GM23248 (cell line): ENCODE measurements at regions not wholly inside any gene's neighbourhood (a gene's known extent, or its start where the extent isn't known, plus 50 kb on each side); places are given as distances from the start of the nearest gene placed in this dataset.

Experiments used
- DNase-seq: peaks from one replicate; pipeline ENCODE4 v3.0.0-alpha.2; 2015
- H2AFZ ChIP-seq: fragments of 200-600 bp; sonication (generic); 2 replicates; pipeline ENCODE4 v1.6.1; 2016; ENCODE audit warnings: antibody characterized with exemption
- H3F3A ChIP-seq: fragments of 200-600 bp; sonication (generic); 2 replicates; pipeline ENCODE4 v1.6.1; 2016; ENCODE audit warnings: mild to moderate bottlenecking, antibody characterized with exemption, mixed run types; ENCODE audit not compliant: insufficient read depth
- H3K27ac ChIP-seq: fragments of 200-600 bp; sonication (generic); 2 replicates; pipeline ENCODE4 v1.5.1; 2016; ENCODE audit warnings: mild to moderate bottlenecking
- H3K27me3 ChIP-seq: fragments of 200-600 bp; sonication (generic); replicated peaks from 2 replicates; pipeline ENCODE4 v1.6.1; 2016; ENCODE audit warnings: mild to moderate bottlenecking; ENCODE audit not compliant: insufficient read depth
- H3K36me3 ChIP-seq: fragments of 200-600 bp; sonication (generic); 2 replicates; pipeline ENCODE4 v1.6.1; 2016; ENCODE audit warnings: low read depth, mild to moderate bottlenecking
- H3K4me1 ChIP-seq: fragments of 200-600 bp; sonication (generic); 2 replicates; pipeline ENCODE4 v1.6.1; 2016; ENCODE audit warnings: mild to moderate bottlenecking; ENCODE audit not compliant: insufficient read depth
- H3K4me2 ChIP-seq: fragments of 200-600 bp; sonication (generic); one replicate; pipeline ENCODE4 v1.6.1; 2016; ENCODE audit warnings: mild to moderate bottlenecking; ENCODE audit not compliant: unreplicated experiment
- H3K4me3 ChIP-seq: fragments of 200-600 bp; sonication (generic); 2 replicates; pipeline ENCODE4 v1.5.1; 2016; ENCODE audit warnings: mild to moderate bottlenecking
- H3K79me2 ChIP-seq: fragments of 200-600 bp; sonication (generic); 2 replicates; pipeline ENCODE4 v1.6.1; 2016; ENCODE audit warnings: mild to moderate bottlenecking; ENCODE audit not compliant: insufficient read depth
- H3K9ac ChIP-seq: fragments of 200-600 bp; sonication (generic); 2 replicates; pipeline ENCODE4 v1.6.1; 2016; ENCODE audit warnings: mild to moderate bottlenecking
- H3K9me2 ChIP-seq: fragments of 200-600 bp; sonication (generic); 2 replicates; pipeline ENCODE4 v1.6.1; 2016; ENCODE audit warnings: mixed run types, mild to moderate bottlenecking, moderate library complexity; ENCODE audit not compliant: insufficient read depth
- H3K9me3 ChIP-seq: fragments of 200-600 bp; sonication (generic); one replicate; pipeline ENCODE4 v1.6.1; 2017; ENCODE audit warnings: low read depth
- H4K20me1 ChIP-seq: fragments of 200-600 bp; sonication (generic); 2 replicates; pipeline ENCODE4 v1.6.0; 2016; ENCODE audit not compliant: insufficient read depth
- EZH2 ChIP-seq: fragments of 200-600 bp; sonication (generic); IDR thresholded peaks from 2 replicates; pipeline ENCODE4 v1.6.1; 2018; ENCODE audit warnings: antibody characterized with exemption, mild to moderate bottlenecking; ENCODE audit not compliant: insufficient read depth, poor library complexity, severe bottlenecking
- EZH2phosphoT487 ChIP-seq: fragments of 200-600 bp; sonication (generic); IDR thresholded peaks from 2 replicates; pipeline ENCODE4 v1.6.1; 2018; ENCODE audit warnings: antibody characterized with exemption, moderate library complexity, mild to moderate bottlenecking, low read depth; ENCODE audit not compliant: insufficient read depth
- WGBS, 2 experiments: methylation state at CpG; one replicate each; pipeline ENCODE4 v1.1.6; 2015 to 2017; ENCODE audit warnings: low lambda C conversion rate in 2 of 2, low coverage in 1 of 2; ENCODE audit errors: missing lambda C conversion rate in 2 of 2; 5-methylcytosine and 5-hydroxymethylcytosine counted together
- in situ Hi-C: fragments of 300-500 bp; cut with MboI; formaldehyde crosslinking; loops from 2 replicates; pipeline ENCODE4 v1.15.0; 2020

DNA sequence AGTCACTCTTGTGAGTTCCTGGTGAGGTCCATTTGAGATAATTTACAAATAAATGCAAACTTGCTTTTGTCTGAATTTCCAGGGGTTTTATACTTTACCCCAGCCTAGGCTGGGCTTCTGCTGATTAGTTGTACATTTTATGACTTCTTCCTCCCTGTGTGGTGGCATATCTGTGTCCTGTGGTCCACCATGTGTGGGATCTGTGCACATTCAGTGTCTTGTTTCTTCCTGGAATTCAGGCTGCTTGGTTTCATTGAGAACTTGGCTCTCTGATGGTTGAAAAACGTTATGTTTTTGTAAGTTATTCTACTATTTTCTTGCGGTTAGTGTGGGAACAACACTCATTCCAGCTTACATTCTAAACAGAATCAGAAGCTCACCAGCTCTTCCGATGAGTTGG lies 523.4 kb upstream of the PFKP start:
- H2AFZ ChIP-seq = no peak overlapping the region
- 27 to 29% methylated on average over 3 of the region's 3 CpGs for WGBS, 2 experiments
- no peaks in the 10 kb centered on the region for H3F3A ChIP-seq

DNA sequence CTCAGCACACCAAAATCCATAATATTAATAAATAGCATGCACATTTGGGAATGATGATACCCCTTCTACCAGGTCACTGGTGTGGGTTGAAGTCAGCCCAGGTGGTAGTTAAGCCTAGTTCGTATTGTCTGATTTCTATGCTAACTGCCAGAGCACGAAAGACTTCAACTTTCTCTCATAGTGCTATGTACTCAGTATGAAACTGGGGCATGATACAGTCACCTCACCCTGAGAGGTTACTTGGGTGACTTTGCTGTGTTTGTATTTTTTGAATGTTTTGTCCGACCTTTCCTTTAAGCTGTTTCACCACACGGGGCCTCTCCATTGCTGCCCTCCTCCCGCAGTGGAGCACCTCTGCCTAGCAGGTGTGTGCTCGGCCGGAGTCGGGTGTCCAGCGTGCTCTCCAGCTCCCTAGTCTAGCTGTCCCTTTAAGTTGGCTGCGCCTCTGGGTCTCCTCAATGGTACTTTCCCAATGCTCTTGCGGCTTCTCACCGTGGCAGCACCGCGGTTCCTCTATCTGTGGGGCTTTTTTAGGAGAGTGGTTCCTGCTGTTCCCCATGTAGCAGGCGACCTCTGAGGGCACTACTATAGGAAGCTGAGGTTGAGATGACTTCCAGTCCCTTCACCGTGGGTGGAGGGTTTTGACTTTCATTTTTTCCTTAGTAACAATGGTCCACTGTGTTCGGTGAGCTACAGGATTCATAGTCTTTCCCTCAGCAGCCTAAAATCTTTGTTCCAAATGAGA lies 524.0 kb upstream of the PFKP start:
- no peak for DNase-seq
- no peak overlapping the region for H3K4me2 ChIP-seq
- H3K4me1 ChIP-seq = no peaks in the 10 kb centered on the region
- H3K9ac ChIP-seq = no peak overlapping the region
- no peaks in the 10 kb centered on the region for H3K27me3 ChIP-seq
- no peak overlapping the region for H3K27ac ChIP-seq
- H3K79me2 ChIP-seq = no peaks in the 10 kb centered on the region
- no peak overlapping the region for H2AFZ ChIP-seq
- no peaks in the 10 kb centered on the region for H3F3A ChIP-seq
- no peaks in the 10 kb centered on the region for H4K20me1 ChIP-seq
- H3K9me2 ChIP-seq = no peaks in the 10 kb centered on the region
- 40 to 46% methylated on average over 17 of the region's 17 CpGs for WGBS, 2 experiments
- H3K36me3 ChIP-seq = no peaks in the 10 kb centered on the region
- in situ Hi-C loops = no loop called here
- no peaks in the 10 kb centered on the region for H3K9me3 ChIP-seq
- TF ChIP-seq EZH2 (no peak), EZH2phosphoT487 (no peak)
- no peak overlapping the region for H3K4me3 ChIP-seq

More for the DNA sequence above, 523.4 kb upstream of the PFKP start:
- in situ Hi-C loops = no loop called here
- Histone ChIP-seq H3K27ac (no peak overlapping the region), H3K79me2 (no peaks in the 10 kb centered on the region), H3K9me2 (no peaks in the 10 kb centered on the region), H3K4me2 (no peak overlapping the region), H3K36me3 (no peaks in the 10 kb centered on the region), H3K9ac (no peak overlapping the region), H3K9me3 (no peaks in the 10 kb centered on the region), H3K4me3 (no peak overlapping the region), H3K4me1 (no peaks in the 10 kb centered on the region), H3K27me3 (no peaks in the 10 kb centered on the region), H4K20me1 (no peaks in the 10 kb centered on the region)
- DNase-seq = no peak
- TF ChIP-seq EZH2phosphoT487 (no peak), EZH2 (no peak)

GRCh38 chr10:2541176-2541575 lies 526.2 kb upstream of the PFKP start:
- TF ChIP-seq EZH2 = no peak
- TF ChIP-seq EZH2phosphoT487 = no peak
- H3K9ac ChIP-seq = no peak overlapping the region
- no peak overlapping the region for H3K27ac ChIP-seq
- no peak overlapping the region for H2AFZ ChIP-seq
- H3K9me3 ChIP-seq = no peaks in the 10 kb centered on the region
- H3F3A ChIP-seq = no peaks in the 10 kb centered on the region
- H3K9me2 ChIP-seq = no peaks in the 10 kb centered on the region
- in situ Hi-C loops = no loop called here
- H3K79me2 ChIP-seq = no peaks in the 10 kb centered on the region
- H4K20me1 ChIP-seq = no peaks in the 10 kb centered on the region
- H3K4me2 ChIP-seq = no peak overlapping the region
- WGBS, 2 experiments = 5 to 6% methylated on average over 4 of the region's 4 CpGs
- no peaks in the 10 kb centered on the region for H3K36me3 ChIP-seq
- DNase-seq = no peak
- H3K4me3 ChIP-seq = no peak overlapping the region
- no peaks in the 10 kb centered on the region for H3K27me3 ChIP-seq
- H3K4me1 ChIP-seq = no peaks in the 10 kb centered on the region

DNA sequence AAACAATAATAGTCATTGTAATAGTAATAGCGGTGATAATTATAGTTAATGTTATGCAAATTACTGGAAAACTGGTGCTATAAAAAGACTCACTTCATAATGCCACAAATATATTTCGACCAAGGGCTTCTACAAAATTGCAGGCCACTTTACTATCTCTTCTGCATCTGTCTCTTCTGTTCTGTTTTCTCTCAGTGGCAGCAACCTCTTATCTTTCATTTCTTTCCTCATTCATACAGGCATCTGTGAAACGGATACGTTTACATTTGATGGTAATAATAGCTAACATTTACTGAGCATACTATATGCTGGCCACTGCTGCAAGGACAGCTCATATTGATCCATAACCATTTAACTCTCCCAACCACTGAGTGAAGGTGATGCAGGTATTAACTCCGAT lies 537.4 kb upstream of the PFKP start:
- no peak overlapping the region for H3K27ac ChIP-seq
- no peaks in the 10 kb centered on the region for H3F3A ChIP-seq
- H3K79me2 ChIP-seq = no peaks in the 10 kb centered on the region
- H3K36me3 ChIP-seq = no peaks in the 10 kb centered on the region
- in situ Hi-C loops = no loop called here
- WGBS, 2 experiments = 21 to 23% methylated on average over 5 of the region's 5 CpGs
- H2AFZ ChIP-seq = no peak overlapping the region
- no peak overlapping the region for H3K4me3 ChIP-seq
- no peak overlapping the region for H3K4me2 ChIP-seq
- H3K4me1 ChIP-seq = no peaks in the 10 kb centered on the region
- H3K9me3 ChIP-seq = no peaks in the 10 kb centered on the region
- no peak for TF ChIP-seq EZH2phosphoT487
- TF ChIP-seq EZH2 = no peak
- H3K9ac ChIP-seq = no peak overlapping the region
- H3K9me2 ChIP-seq = no peaks in the 10 kb centered on the region
- DNase-seq = no peak
- H3K27me3 ChIP-seq = no peaks in the 10 kb centered on the region
- no peaks in the 10 kb centered on the region for H4K20me1 ChIP-seq
